ENCODE measurements at regions not wholly inside any gene's neighbourhood (a gene's known extent, or its start where the extent isn't known, plus 50 kb on each side); places are given as distances from the start of the nearest gene placed in this dataset.

DNA sequence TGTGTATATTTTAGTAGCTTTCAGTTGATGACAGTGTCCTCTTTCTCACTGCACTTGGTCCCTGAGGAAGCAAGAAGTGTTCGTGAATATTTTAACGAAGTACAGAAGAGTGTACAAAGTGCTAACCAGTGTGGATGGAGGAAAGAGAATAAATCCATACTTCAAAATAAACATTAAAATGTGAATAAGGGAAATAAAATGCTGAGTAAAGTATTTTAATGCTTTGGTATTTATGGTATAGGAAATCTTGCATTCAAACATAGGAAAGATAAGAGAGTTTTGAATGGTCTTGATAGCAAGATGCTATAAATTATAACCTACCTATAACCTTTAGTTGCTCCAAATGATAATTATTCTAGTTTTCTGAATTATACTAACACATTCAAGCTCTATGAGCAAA is 493.4 kb upstream of the EYS start:
- H3K9ac ChIP-seq (replicated peaks; ENCODE audit: extremely low read depth, insufficient read depth, low read length): no peak overlapping the region
- no peak for TF ChIP-seq GATA2 (IDR thresholded peaks at IDR 0.05; ENCODE audit: insufficient read depth, insufficient read length, low read depth, low read length)
- no peaks in the 10 kb centered on the region for H3K9me1 ChIP-seq (replicated peaks; ENCODE audit: control insufficient read depth, extremely low read depth, insufficient read depth, low read length)
- H2AFZ ChIP-seq (ENCODE audit: low read depth, low read length): no peak overlapping the region
- no peaks in the 10 kb centered on the region for H3K79me2 ChIP-seq (ENCODE audit: control insufficient read depth, insufficient read depth, low read length)
- no peaks in the 10 kb centered on the region for H3K9me3 ChIP-seq (replicated peaks; ENCODE audit: control insufficient read depth, insufficient read depth, low read length)
- no peaks in the 10 kb centered on the region for H4K20me1 ChIP-seq (replicated peaks; ENCODE audit: control insufficient read depth, extremely low read depth, insufficient read depth, low read length)
- intact Hi-C loops (cut with micrococcal nuclease) (no loop called here), dilution Hi-C loops (cut with MboI; ENCODE audit: extremely low pct_ligation_motif_present, low sequenced_read_pairs) (no loop called here)
- H3K27me3 ChIP-seq (ENCODE audit: control insufficient read depth in 2 of 2, insufficient read depth in 2 of 2, low read length in 2 of 2): no peaks in the 10 kb centered on the region
- no peaks in the 10 kb centered on the region for H3K4me1 ChIP-seq (ENCODE audit: control insufficient read depth, extremely low read depth, insufficient read depth, low read length)
- H3K27ac ChIP-seq (ENCODE audit: insufficient read depth, low read depth, low read length): no peak overlapping the region
- no peak for DNase-seq (ENCODE audit: low read depth, low spot score)
- BruUV-seq (replicated peaks): no TSS peak
- H3K36me3 ChIP-seq (ENCODE audit: control insufficient read depth in 2 of 2, extremely low read depth in 1 of 2, insufficient read depth in 2 of 2, low read length in 2 of 2): no peaks in the 10 kb centered on the region
- no peak overlapping the region for H3K4me3 ChIP-seq (replicated peaks in 1 of 3; ENCODE audit: insufficient read depth in 1 of 3, low read depth in 1 of 3, low read length in 3 of 3)
- CTCF ChIA-PET: no interaction called here
- POLR2A ChIA-PET: no interaction called here
- no peak overlapping the region for H3K4me2 ChIP-seq (ENCODE audit: insufficient read depth, low read length)
- FAIRE-seq: no peak

DNA sequence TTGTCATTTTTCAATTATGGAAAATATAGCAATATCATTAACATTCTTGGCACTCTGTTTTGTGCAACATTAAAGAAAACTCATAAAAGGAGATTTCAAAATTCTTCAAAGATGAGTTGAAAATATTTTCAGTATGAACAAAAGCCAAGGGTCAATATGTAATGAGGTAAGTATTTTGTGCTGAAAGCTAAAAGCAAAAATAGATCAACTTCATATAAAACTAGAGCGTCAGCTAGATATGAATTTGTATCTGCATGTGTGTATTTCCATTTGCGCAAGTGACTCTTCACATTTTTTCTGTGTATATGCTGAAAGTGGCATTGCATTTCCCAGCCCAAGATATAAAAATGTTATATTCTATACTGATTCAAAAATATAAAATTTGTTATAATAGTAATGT is 492.1 kb upstream of the EYS start:
- Histone ChIP-seq H3K36me3 (ENCODE audit: control insufficient read depth in 2 of 2, extremely low read depth in 1 of 2, insufficient read depth in 2 of 2, low read length in 2 of 2) (no peaks in the 10 kb centered on the region), H3K27me3 (ENCODE audit: control insufficient read depth in 2 of 2, insufficient read depth in 2 of 2, low read length in 2 of 2) (no peaks in the 10 kb centered on the region), H3K4me1 (ENCODE audit: control insufficient read depth, extremely low read depth, insufficient read depth, low read length) (no peaks in the 10 kb centered on the region), H4K20me1 (replicated peaks; ENCODE audit: control insufficient read depth, extremely low read depth, insufficient read depth, low read length) (no peaks in the 10 kb centered on the region), H3K79me2 (ENCODE audit: control insufficient read depth, insufficient read depth, low read length) (no peaks in the 10 kb centered on the region), H3K9ac (replicated peaks; ENCODE audit: extremely low read depth, insufficient read depth, low read length) (no peak overlapping the region), H3K4me3 (replicated peaks in 1 of 3; ENCODE audit: insufficient read depth in 1 of 3, low read depth in 1 of 3, low read length in 3 of 3) (no peak overlapping the region), H3K27ac (ENCODE audit: insufficient read depth, low read depth, low read length) (no peak overlapping the region), H3K9me1 (replicated peaks; ENCODE audit: control insufficient read depth, extremely low read depth, insufficient read depth, low read length) (no peaks in the 10 kb centered on the region), H3K4me2 (ENCODE audit: insufficient read depth, low read length) (no peak overlapping the region), H3K9me3 (replicated peaks; ENCODE audit: control insufficient read depth, insufficient read depth, low read length) (no peaks in the 10 kb centered on the region), H2AFZ (ENCODE audit: low read depth, low read length) (no peak overlapping the region)
- POLR2A ChIA-PET: no interaction called here
- CTCF ChIA-PET: no interaction called here
- intact Hi-C loops (cut with micrococcal nuclease): no loop called here
- no peak for FAIRE-seq
- BruUV-seq (replicated peaks): no TSS peak
- TF ChIP-seq EZH2 (IDR thresholded peaks at IDR 0.05; ENCODE audit: borderline replicate concordance, low read depth, low read length, severe bottlenecking) (no peak), FOS (IDR thresholded peaks at IDR 0.05; ENCODE audit: borderline replicate concordance, insufficient read depth, low read length) (no peak), POLR2AphosphoS5 (IDR thresholded peaks at IDR 0.05; ENCODE audit: insufficient read depth, low read depth, low read length) (no peak), MYC (IDR thresholded peaks at IDR 0.05; ENCODE audit: low read depth, low read length) (no peak), CTCF (IDR thresholded peaks at IDR 0.05; ENCODE audit: extremely low read depth in 1 of 2, insufficient read depth in 1 of 2, low read depth in 1 of 2, low read length in 2 of 2) (no peak), JUN (IDR thresholded peaks at IDR 0.05; ENCODE audit: borderline replicate concordance, insufficient read depth, insufficient read length, low read depth) (no peak), GATA2 (IDR thresholded peaks at IDR 0.05; ENCODE audit: insufficient read depth, insufficient read length, low read depth, low read length) (no peak), POLR2A (IDR thresholded peaks at IDR 0.05; ENCODE audit: low read depth, low read length) (no peak)
- TF ChIP-seq, protein P1, sequence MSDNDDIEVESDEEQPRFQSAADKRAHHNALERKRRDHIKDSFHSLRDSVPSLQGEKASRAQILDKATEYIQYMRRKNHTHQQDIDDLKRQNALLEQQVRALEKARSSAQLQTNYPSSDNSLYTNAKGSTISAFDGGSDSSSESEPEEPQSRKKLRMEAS (IDR thresholded peaks at IDR 0.05; ENCODE audit: insufficient read depth, insufficient read length): no peak
- dilution Hi-C loops (cut with MboI; ENCODE audit: extremely low pct_ligation_motif_present, low sequenced_read_pairs): no loop called here
- no peak for DNase-seq (ENCODE audit: low read depth, low spot score)

Measured in endothelial cell of umbilical vein (primary cell).